Activated naive CD4-positive, alpha-beta T cell treated with anti-CD3 and anti-CD28 coated beads, Interleukin-2, amount 50 U/mL, for 72 hours (primary cell): ENCODE measurements at regions not wholly inside any gene's neighbourhood (a gene's known extent, or its start where the extent isn't known, plus 50 kb on each side); places are given as distances from the start of the nearest gene placed in this dataset.
A peak's percentile ranks its signal among the peaks of the same experiment; 100 is the strongest.

Experiments
- ATAC-seq, 2 donors: fragments of 150-1000 bp; cut with Tn5 transposase; 2 replicates each; pipeline ENCODE4 v1.10.0; 2021; ENCODE audit warnings: mild to moderate bottlenecking in 2 of 2, moderate library complexity in 2 of 2
- DNase-seq, 2 donors: peaks; one replicate each; pipeline ENCODE4 v3.0.0; 2021 to 2022; ENCODE audit warnings: low spot score in 2 of 2
- H3K27ac Mint-ChIP-seq, 2 donors: one replicate each; pipeline ENCODE4 v1.8.0; 2022; ENCODE audit warnings: mild to moderate bottlenecking in 2 of 2, mixed read lengths in 2 of 2
- H3K36me3 Mint-ChIP-seq, 2 donors: one replicate each; pipeline ENCODE4 v1.8.0; 2022; ENCODE audit warnings: mixed read lengths in 2 of 2
- H3K9me3 Mint-ChIP-seq, 2 donors: one replicate each; pipeline ENCODE4 v1.8.0; 2022; ENCODE audit warnings: mixed read lengths in 2 of 2

DNA sequence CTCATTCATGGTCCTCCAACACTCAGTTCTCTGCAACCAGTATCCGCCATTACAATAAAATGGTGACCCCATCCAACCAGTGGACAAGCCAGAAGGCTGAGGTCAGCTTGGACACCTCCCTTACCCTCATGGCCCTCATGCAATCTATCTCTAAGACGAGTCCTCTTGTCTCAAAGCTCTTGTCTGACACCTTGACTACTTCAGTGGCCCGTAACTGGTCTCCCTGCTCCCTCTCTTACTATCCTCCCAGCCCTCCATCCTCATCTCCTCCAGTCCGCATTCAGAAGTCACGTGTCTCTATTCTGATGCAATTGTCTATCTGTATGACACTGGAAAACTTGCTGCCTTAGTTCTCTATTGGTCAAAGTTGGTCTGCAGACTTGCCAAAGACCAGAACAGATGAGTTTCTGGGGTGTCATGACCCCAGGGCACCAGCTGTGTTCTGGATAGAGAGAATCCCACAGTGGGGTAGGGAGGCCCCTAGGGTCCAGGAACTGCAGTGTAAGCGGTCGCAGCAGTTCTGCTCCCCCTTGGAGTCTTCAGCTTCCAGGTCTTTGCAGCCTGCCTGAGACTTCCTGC, 59.6 kb upstream of the RNF24 start:
- DNase-seq (no peak), ATAC-seq (no peak)
- Mint-ChIP-seq H3K27ac (no peak overlapping the region), H3K36me3 (no peaks in the 10 kb centered on the region), H3K9me3 (peaks cover 0 to 1% of the 10 kb centered on the region in 2 donors)

- H3K9me3 Mint-ChIP-seq: peaks cover 0 to 4% of the 10 kb centered on the region in 2 donors
- ATAC-seq (no peak), DNase-seq (no peak)
- no peaks in the 10 kb centered on the region for H3K36me3 Mint-ChIP-seq
- H3K27ac Mint-ChIP-seq: no peak overlapping the region
Measured at GRCh38 chr20:4073852-4074741, 58.7 kb upstream of the RNF24 start.

DNA sequence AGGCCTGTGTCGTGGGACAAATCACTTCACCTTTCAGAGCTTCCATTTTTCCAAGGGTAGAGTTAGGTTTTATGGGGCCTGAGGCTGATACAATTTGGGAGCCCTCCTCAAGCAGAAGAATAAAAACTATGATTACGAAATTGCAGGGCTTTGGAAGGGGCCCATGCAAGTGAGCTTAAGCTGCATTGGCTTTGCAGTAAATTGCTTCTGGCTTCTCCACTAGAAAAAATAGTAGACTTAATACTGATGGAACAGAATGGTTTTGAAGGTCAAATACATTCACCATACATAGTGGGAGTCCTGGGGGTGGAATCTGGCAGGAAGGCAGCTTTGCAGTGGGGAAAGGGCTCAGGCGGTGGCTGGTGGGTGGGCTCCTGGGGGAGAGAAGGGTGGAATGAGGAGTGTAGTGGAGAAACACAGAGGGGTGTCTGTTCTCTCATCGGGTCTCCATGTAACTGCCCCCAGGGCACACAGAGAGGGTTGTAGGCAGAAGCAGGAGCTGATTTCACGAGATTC, 55.9 kb upstream of the RNF24 start:
- Mint-ChIP-seq H3K27ac (peak overlapping the region; percentile 2 to 12), H3K36me3 (no peaks in the 10 kb centered on the region), H3K9me3 (peaks cover 0 to 4% of the 10 kb centered on the region in 2 donors)
- DNase-seq: no peak
- ATAC-seq: no peak

DNA sequence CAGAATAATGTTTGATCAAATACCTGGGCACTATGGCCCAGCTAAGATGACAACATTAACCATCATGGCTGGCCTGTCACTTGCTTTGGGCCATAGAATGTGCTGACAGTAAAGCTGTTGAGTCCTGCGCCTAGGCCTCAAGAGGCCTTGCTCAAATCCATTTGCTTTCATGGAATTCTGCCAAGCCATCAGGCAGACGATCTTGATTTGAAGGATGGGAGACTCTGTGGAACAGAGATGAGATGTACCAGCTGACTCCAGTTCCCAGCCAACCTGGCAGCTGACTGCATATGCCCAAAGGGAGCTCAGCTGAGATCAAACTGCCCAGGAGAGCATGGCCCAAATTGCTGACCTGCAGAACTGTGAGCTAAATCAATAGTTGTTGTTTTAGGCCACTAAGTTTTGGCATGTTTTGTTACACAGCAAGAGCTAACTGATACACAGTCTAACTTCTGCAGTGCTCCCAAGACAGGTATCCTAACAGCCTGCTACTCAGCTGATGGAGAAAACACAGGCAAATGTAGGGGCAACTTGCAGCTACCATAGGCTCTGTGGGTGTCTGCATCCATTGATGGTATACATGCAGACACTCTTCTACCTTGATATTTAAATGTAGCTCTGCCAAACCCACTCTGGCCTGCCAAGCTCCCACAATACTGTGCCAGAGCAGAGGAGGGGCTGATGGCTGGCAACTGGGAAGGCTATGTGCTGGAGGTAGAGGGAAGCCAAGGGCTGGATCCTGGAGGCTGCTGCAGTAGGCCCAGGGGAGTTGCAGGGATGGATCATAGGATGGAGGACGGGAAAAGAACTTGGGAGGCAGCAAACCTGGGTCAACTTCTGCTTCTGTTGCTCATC, 55.2 kb upstream of the RNF24 start:
- no peak for ATAC-seq
- DNase-seq: no peak
- Mint-ChIP-seq H3K27ac (peak overlapping the region in 1 of 2 donors; percentile 12), H3K36me3 (no peaks in the 10 kb centered on the region), H3K9me3 (peaks cover 0 to 4% of the 10 kb centered on the region in 2 donors)

DNA sequence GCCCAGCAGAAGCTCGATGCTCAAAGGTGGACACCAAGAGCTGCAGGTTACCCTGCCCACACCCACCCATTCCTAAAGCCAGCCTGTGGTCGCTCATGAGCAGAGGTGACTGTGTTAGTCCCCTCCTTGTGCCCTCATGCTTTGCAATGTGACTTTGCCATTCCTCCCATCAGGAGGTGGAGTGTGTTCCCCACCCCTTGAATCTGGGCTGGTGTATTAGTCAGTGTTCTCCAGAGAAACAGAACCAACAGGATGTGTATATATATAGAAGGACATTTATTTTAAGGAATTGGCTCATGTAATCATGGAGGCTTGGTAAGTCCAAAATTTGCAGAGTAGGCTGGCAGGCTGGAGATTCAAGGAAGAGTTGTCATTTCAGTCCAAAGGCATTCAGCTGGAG, 54.4 kb upstream of the RNF24 start:
- Mint-ChIP-seq H3K9me3 (peaks cover 0 to 4% of the 10 kb centered on the region in 2 donors), H3K36me3 (no peaks in the 10 kb centered on the region), H3K27ac (no peak overlapping the region)
- ATAC-seq (no peak), DNase-seq (no peak)

GRCh38 chr20:4068708-4069107, 53.4 kb upstream of the RNF24 start:
- Mint-ChIP-seq H3K27ac (no peak overlapping the region), H3K9me3 (peaks cover 0 to 4% of the 10 kb centered on the region in 2 donors), H3K36me3 (no peaks in the 10 kb centered on the region)
- DNase-seq (no peak), ATAC-seq (no peak)

DNA sequence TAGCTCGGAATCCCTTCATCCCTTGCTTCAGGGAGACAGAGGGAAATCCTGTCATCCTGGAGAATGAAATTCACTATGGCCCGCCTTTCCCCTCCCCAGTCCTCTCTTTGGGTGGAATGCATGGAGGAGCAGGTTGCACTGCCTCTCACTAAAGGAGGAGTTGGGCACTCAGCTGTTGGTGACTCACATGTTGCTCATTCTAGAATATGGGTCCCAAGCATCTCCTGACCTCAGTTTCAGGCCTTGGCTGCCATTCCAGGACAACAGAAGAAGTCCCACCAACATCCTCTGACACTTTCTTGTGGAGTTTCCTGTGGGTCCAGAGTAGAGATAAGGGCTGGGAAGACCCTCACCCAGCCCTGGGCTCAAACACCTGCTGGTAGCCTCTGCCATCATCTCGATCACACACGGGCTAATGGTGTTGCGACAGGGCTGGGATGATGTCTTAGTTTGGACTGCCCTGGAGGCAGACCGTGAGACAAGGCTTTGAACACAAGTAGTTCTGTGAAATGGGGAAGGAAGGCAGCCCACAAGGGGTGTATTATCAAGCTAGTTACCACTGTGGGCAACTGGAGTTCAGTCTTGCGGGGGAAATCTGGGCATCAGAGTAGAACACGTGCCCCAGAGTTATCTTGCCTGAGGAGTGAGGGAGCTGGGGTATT, 52.4 kb upstream of the RNF24 start:
- DNase-seq: no peak
- Mint-ChIP-seq H3K9me3 (peaks cover 0 to 4% of the 10 kb centered on the region in 2 donors), H3K36me3 (no peaks in the 10 kb centered on the region), H3K27ac (peak overlapping the region in 1 of 2 donors; percentile 63)
- peak in 1 of 2 donors; percentile 40 for ATAC-seq

- Mint-ChIP-seq H3K27ac (peak overlapping the region in 1 of 2 donors; percentile 25), H3K9me3 (peaks cover 0 to 9% of the 10 kb centered on the region in 2 donors), H3K36me3 (no peaks in the 10 kb centered on the region)
- no peak for ATAC-seq
- no peak for DNase-seq
Measured at GRCh38 chr20:4066551-4066950, 51.2 kb upstream of the RNF24 start.

GRCh38 chr20:4065391-4065844, 50.1 kb upstream of the RNF24 start:
- ATAC-seq: no peak
- DNase-seq: no peak
- Mint-ChIP-seq H3K27ac (no peak overlapping the region), H3K36me3 (no peaks in the 10 kb centered on the region), H3K9me3 (peaks cover 0 to 9% of the 10 kb centered on the region in 2 donors)
